Upper lobe of right lung (tissue), 1 donor: ENCODE measurements at regions not wholly inside any gene's neighbourhood (a gene's known extent, or its start where the extent isn't known, plus 50 kb on each side); places are given as distances from the start of the nearest gene placed in this dataset.

Source experiments
- ATAC-seq: fragments of 200-7000 bp; cut with Tn5 transposase; one replicate; pipeline ENCODE4 v1.9.1; 2020; ENCODE audit warnings: mild to moderate bottlenecking, moderate library complexity
- DNase-seq: peaks from one replicate; pipeline ENCODE4 v3.0.0-alpha.2; 2020
- H3K27ac ChIP-seq: fragments of 200-600 bp; one replicate; pipeline ENCODE4 v1.8.0; 2022
- H3K27me3 ChIP-seq: fragments of 200-600 bp; one replicate; pipeline ENCODE4 v1.8.0; 2022; ENCODE audit warnings: mild to moderate bottlenecking
- H3K36me3 ChIP-seq: fragments of 200-600 bp; one replicate; pipeline ENCODE4 v1.8.0; 2022
- H3K4me1 ChIP-seq: fragments of 200-600 bp; one replicate; pipeline ENCODE4 v1.8.0; 2022
- H3K4me3 ChIP-seq: fragments of 200-600 bp; one replicate; pipeline ENCODE4 v1.8.0; 2022; ENCODE audit warnings: mild to moderate bottlenecking
- H3K9me3 ChIP-seq: fragments of 200-600 bp; one replicate; pipeline ENCODE4 v1.8.0; 2022
- CTCF ChIP-seq: fragments of 200-600 bp; IDR thresholded peaks from one replicate; pipeline ENCODE4 v1.8.0; 2022; ENCODE audit warnings: antibody characterized with exemption
- intact Hi-C: fragments of 100-400 bp; cut with DNase I; formaldehyde crosslinking; loops from one replicate; pipeline ENCODE4 v1.11.0; 2022
- donor health status: DM: no; HTN: yes; CAD: no; lungs with severe emphysema.

- DNase-seq (no peak), ATAC-seq (no peak)
- Histone ChIP-seq H3K36me3 (no peaks in the 10 kb centered on the region), H3K4me1 (no peaks in the 10 kb centered on the region), H3K27me3 (no peaks in the 10 kb centered on the region), H3K9me3 (no peaks in the 10 kb centered on the region), H3K27ac (no peak overlapping the region), H3K4me3 (no peak overlapping the region)
- no peak for TF ChIP-seq CTCF
- intact Hi-C loops, result no loop called here
These were observed 414.5 kb downstream of the REEP3 start for GRCh38 chr10:63935705-63936104.

- Histone ChIP-seq H3K27me3 (no peaks in the 10 kb centered on the region), H3K4me1 (no peaks in the 10 kb centered on the region), H3K36me3 (no peaks in the 10 kb centered on the region), H3K9me3 (no peaks in the 10 kb centered on the region), H3K27ac (no peak overlapping the region), H3K4me3 (no peak overlapping the region)
- intact Hi-C loops, result no loop called here
- ATAC-seq (no peak), DNase-seq (no peak)
- no peak for TF ChIP-seq CTCF
These were observed 419.2 kb downstream of the REEP3 start for GRCh38 chr10:63940277-63940922.

GRCh38 chr10:63964406-63964805 is 443.2 kb downstream of the REEP3 start:
- DNase-seq (no peak), ATAC-seq (no peak)
- no peak for TF ChIP-seq CTCF
- Histone ChIP-seq H3K36me3 (no peaks in the 10 kb centered on the region), H3K4me1 (no peaks in the 10 kb centered on the region), H3K9me3 (no peaks in the 10 kb centered on the region), H3K27ac (no peak overlapping the region), H3K4me3 (no peak overlapping the region), H3K27me3 (no peaks in the 10 kb centered on the region)
- intact Hi-C loops, result no loop called here

GRCh38 chr10:63965846-63966245 is 444.6 kb downstream of the REEP3 start:
- no peaks in the 10 kb centered on the region for H3K4me1 ChIP-seq
- DNase-seq (no peak), ATAC-seq (no peak)
- TF ChIP-seq CTCF, result no peak
- H3K36me3 ChIP-seq, result no peaks in the 10 kb centered on the region
- no peak overlapping the region for H3K4me3 ChIP-seq
- intact Hi-C loops, result no loop called here
- H3K27ac ChIP-seq, result no peak overlapping the region
- no peaks in the 10 kb centered on the region for H3K27me3 ChIP-seq
- H3K9me3 ChIP-seq, result no peaks in the 10 kb centered on the region

- TF ChIP-seq CTCF, result no peak
- DNase-seq (no peak), ATAC-seq (no peak)
- Histone ChIP-seq H3K36me3 (no peaks in the 10 kb centered on the region), H3K4me1 (no peaks in the 10 kb centered on the region), H3K4me3 (no peak overlapping the region), H3K9me3 (no peaks in the 10 kb centered on the region), H3K27ac (no peak overlapping the region), H3K27me3 (no peaks in the 10 kb centered on the region)
- intact Hi-C loops, result no loop called here
These were observed 452.0 kb downstream of the REEP3 start for GRCh38 chr10:63972949-63973827.
